Endothelial cell of umbilical vein (primary cell): ENCODE measurements at regions not wholly inside any gene's neighbourhood (a gene's known extent, or its start where the extent isn't known, plus 50 kb on each side); places are given as distances from the start of the nearest gene placed in this dataset.

Experiments used
- BruUV-seq: library from RNA; stranded (reverse); fragments of 400-500 nt; replicated peaks from 2 replicates; lab custom pipeline; 2021; lab: Mats Ljungman, UMichigan
- CTCF ChIA-PET: fragments of 300-600, 350-600 bp; sonication (Branson Sonifier 250); formaldehyde crosslinking; loops from one replicate; lab custom pipeline; 2021; ENCODE audit warnings: antibody characterized with exemption, inconsistent platforms; lab: Charles Lee
- POLR2A ChIA-PET: fragments of 300-600, 350-600 bp; sonication (Branson Sonifier 250); formaldehyde crosslinking; loops from one replicate; lab custom pipeline; 2021; ENCODE audit warnings: antibody characterized with exemption, inconsistent platforms; lab: Charles Lee
- DNase-seq: peaks from one replicate; pipeline ENCODE4 v3.0.0-alpha.2; 2011; ENCODE audit warnings: low read depth, low spot score
- FAIRE-seq: peaks from 2 replicates; lab custom pipeline; 2011; peaks lifted over from hg19 to GRCh38; lab: Jason Lieb, UNC
- H2AFZ ChIP-seq: 2 replicates; pipeline ENCODE4 v1.6.0; 2012; ENCODE audit warnings: low read depth, low read length, control low read depth, inconsistent platforms
- H3K27ac ChIP-seq: 2 replicates; pipeline ENCODE4 v1.5.1; 2011; ENCODE audit warnings: low read depth, mild to moderate bottlenecking, control low read depth, low read length, moderate library complexity; ENCODE audit not compliant: insufficient read depth
- H3K27me3 ChIP-seq, 2 experiments: 2 replicates each; pipeline versions ENCODE4 v1.6.0 to v1.6.1; 2011; ENCODE audit warnings: low read length in 2 of 2, mixed read lengths in 1 of 2; ENCODE audit not compliant: control insufficient read depth in 2 of 2, insufficient read depth in 2 of 2
- H3K36me3 ChIP-seq, 2 experiments: 2 replicates in 1 of 2; 3 replicates in 1 of 2; pipeline ENCODE4 v1.5.1; 2011; ENCODE audit warnings: low read length in 2 of 2, mild to moderate bottlenecking in 1 of 2, moderate library complexity in 1 of 2; ENCODE audit not compliant: control insufficient read depth in 2 of 2, insufficient read depth in 2 of 2; ENCODE audit errors: extremely low read depth in 1 of 2
- H3K4me1 ChIP-seq: 3 replicates; pipeline ENCODE4 v1.5.1; 2011; ENCODE audit warnings: mild to moderate bottlenecking, low read length; ENCODE audit not compliant: control insufficient read depth, insufficient read depth; ENCODE audit errors: extremely low read depth
- H3K4me2 ChIP-seq: 2 replicates; pipeline ENCODE4 v1.6.1; 2011; ENCODE audit warnings: low read length, control low read depth, mixed read lengths; ENCODE audit not compliant: insufficient read depth
- H3K4me3 ChIP-seq, 3 experiments: fragments of 200-600 bp in 1 of 3; sonication (generic), shearing (Covaris generic) in 1 of 3; replicated peaks in 1 of 3; 2 replicates each; pipeline ENCODE4 v1.5.1; 2011 to 2016; ENCODE audit warnings: control low read depth in 3 of 3, low read length in 3 of 3, mild to moderate bottlenecking in 2 of 3, inconsistent platforms in 1 of 3, low read depth in 1 of 3, moderate library complexity in 1 of 3; ENCODE audit not compliant: insufficient read depth in 1 of 3
- H3K79me2 ChIP-seq: 2 replicates; pipeline ENCODE4 v1.6.0; 2012; ENCODE audit warnings: low read length, inconsistent platforms; ENCODE audit not compliant: control insufficient read depth, insufficient read depth
- H3K9ac ChIP-seq: replicated peaks from 2 replicates; pipeline ENCODE3; 2011; ENCODE audit warnings: low read length, control low read depth; ENCODE audit not compliant: insufficient read depth; ENCODE audit errors: extremely low read depth
- H3K9me1 ChIP-seq: replicated peaks from 3 replicates; pipeline ENCODE4 v1.6.0; 2011; ENCODE audit warnings: mild to moderate bottlenecking, low read length; ENCODE audit not compliant: control insufficient read depth, insufficient read depth; ENCODE audit errors: extremely low read depth
- H3K9me3 ChIP-seq: replicated peaks from 2 replicates; pipeline ENCODE4 v1.5.1; 2012; ENCODE audit warnings: low read length, inconsistent platforms; ENCODE audit not compliant: control insufficient read depth, insufficient read depth
- H4K20me1 ChIP-seq: replicated peaks from 2 replicates; pipeline ENCODE3; 2011; ENCODE audit warnings: mild to moderate bottlenecking, low read length; ENCODE audit not compliant: control insufficient read depth, insufficient read depth; ENCODE audit errors: extremely low read depth
- CTCF ChIP-seq, 2 donors: IDR thresholded peaks; 1 replicate in 1 of 2; 2 replicates in 1 of 2; pipeline ENCODE4 v1.5.1; 2011; ENCODE audit warnings: low read length in 2 of 2, mild to moderate bottlenecking in 2 of 2, moderate library complexity in 2 of 2, control low read depth in 1 of 2, inconsistent platforms in 1 of 2, low read depth in 1 of 2; ENCODE audit not compliant: insufficient read depth in 1 of 2; ENCODE audit errors: extremely low read depth in 1 of 2
- EZH2 ChIP-seq: IDR thresholded peaks from 2 replicates; pipeline ENCODE4 v1.6.1; 2012; ENCODE audit warnings: borderline replicate concordance, low read depth, mild to moderate bottlenecking, moderate library complexity, low read length, inconsistent platforms; ENCODE audit not compliant: severe bottlenecking
- FOS ChIP-seq: IDR thresholded peaks from 2 replicates; pipeline ENCODE4 v1.6.1; 2011; ENCODE audit warnings: mild to moderate bottlenecking, low read length, moderate library complexity, borderline replicate concordance; ENCODE audit not compliant: insufficient read depth
- GATA2 ChIP-seq: IDR thresholded peaks from 2 replicates; pipeline ENCODE4 v1.7.0; 2011; ENCODE audit warnings: low read depth, mild to moderate bottlenecking, moderate library complexity, mixed read lengths, low read length; ENCODE audit not compliant: insufficient read length, insufficient read depth
- JUN ChIP-seq: IDR thresholded peaks from 2 replicates; pipeline ENCODE4 v1.6.1; 2011; ENCODE audit warnings: borderline replicate concordance, low read depth; ENCODE audit not compliant: insufficient read length, insufficient read depth
- MAX ChIP-seq: IDR thresholded peaks from 2 replicates; pipeline ENCODE4 v1.6.1; 2011; ENCODE audit not compliant: insufficient read depth, insufficient read length
- MYC ChIP-seq: IDR thresholded peaks from one replicate; pipeline ENCODE4 v1.6.1; 2011; ENCODE audit warnings: mild to moderate bottlenecking, low read depth, low read length
- POLR2A ChIP-seq: IDR thresholded peaks from 2 replicates; pipeline ENCODE4 v1.6.1; 2012; ENCODE audit warnings: low read depth, mild to moderate bottlenecking, control low read depth, low read length
- POLR2AphosphoS5 ChIP-seq: IDR thresholded peaks from 2 replicates; pipeline ENCODE4 v1.6.1; 2012; ENCODE audit warnings: low read depth, mild to moderate bottlenecking, control low read depth, low read length, moderate library complexity; ENCODE audit not compliant: insufficient read depth
- dilution Hi-C: fragments of 300-500 bp; cut with MboI; formaldehyde crosslinking; loops from one replicate; pipeline ENCODE4 v1.15.0; 2019; ENCODE audit warnings: low sequenced_read_pairs; ENCODE audit not compliant: extremely low pct_ligation_motif_present
- intact Hi-C: fragments of 100-400 bp; cut with micrococcal nuclease; formaldehyde crosslinking; loops from one replicate; pipeline ENCODE4 v1.10.0; 2022

- CTCF ChIA-PET = no interaction called here
- DNase-seq (no peak), FAIRE-seq (no peak)
- Histone ChIP-seq H3K36me3 (no peaks in the 10 kb centered on the region), H4K20me1 (no peaks in the 10 kb centered on the region), H2AFZ (no peak overlapping the region), H3K4me1 (no peaks in the 10 kb centered on the region), H3K9me3 (no peaks in the 10 kb centered on the region), H3K79me2 (no peaks in the 10 kb centered on the region), H3K4me2 (no peak overlapping the region), H3K9me1 (no peaks in the 10 kb centered on the region), H3K27ac (no peak overlapping the region), H3K27me3 (no peaks in the 10 kb centered on the region), H3K9ac (no peak overlapping the region), H3K4me3 (no peak overlapping the region)
- no TSS peak for BruUV-seq
- TF ChIP-seq POLR2A = no peak
- TF ChIP-seq POLR2AphosphoS5 = no peak
- no peak for TF ChIP-seq EZH2
- TF ChIP-seq GATA2 = no peak
- no peak for TF ChIP-seq MYC
- TF ChIP-seq MAX = no peak
- TF ChIP-seq JUN = no peak
- no peak for TF ChIP-seq FOS
- no peak for TF ChIP-seq CTCF (IDR thresholded peaks at IDR 0.05; ENCODE audit: extremely low read depth in 1 of 2, insufficient read depth in 1 of 2, low read depth in 1 of 2, low read length in 2 of 2)
- dilution Hi-C loops (no loop called here), intact Hi-C loops (no loop called here)
- POLR2A ChIA-PET = no interaction called here
These were observed 345.2 kb downstream of the GPR37 start for GRCh38 chr7:124420367-124420766.
